Inferior parietal cortex (tissue), 1 donor: ENCODE measurements at regions not wholly inside any gene's neighbourhood (a gene's known extent, or its start where the extent isn't known, plus 50 kb on each side); places are given as distances from the start of the nearest gene placed in this dataset.

Source experiments
- DNase-seq: peaks from one replicate; pipeline ENCODE4 v3.0.0-alpha.2; 2016; ENCODE audit errors: extremely low spot score

DNA sequence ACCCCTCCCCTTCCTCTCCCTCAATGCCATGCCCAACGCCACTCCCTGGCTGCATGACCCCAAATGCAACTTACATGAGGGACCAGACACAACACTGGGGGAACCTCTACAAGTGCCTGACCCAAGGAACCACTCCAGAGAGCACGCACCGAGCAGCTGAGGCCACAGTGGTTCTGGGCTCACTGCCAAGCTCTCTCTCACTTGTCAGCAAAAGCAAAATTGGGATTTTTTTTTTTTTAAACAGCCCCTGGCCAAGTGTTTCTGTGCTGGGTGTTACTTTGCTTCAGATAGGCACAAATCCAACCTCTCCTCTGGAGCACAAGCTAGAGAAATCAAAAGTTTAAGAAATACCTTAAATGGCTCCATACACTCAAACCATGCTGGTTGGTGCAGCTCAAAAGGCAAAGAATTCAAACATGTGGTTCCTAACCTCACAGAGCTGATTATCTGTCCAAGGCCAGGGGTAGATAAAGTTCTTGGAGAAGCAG is 363.0 kb downstream of the SETD4 start:
- peak; percentile 23 for DNase-seq

DNA sequence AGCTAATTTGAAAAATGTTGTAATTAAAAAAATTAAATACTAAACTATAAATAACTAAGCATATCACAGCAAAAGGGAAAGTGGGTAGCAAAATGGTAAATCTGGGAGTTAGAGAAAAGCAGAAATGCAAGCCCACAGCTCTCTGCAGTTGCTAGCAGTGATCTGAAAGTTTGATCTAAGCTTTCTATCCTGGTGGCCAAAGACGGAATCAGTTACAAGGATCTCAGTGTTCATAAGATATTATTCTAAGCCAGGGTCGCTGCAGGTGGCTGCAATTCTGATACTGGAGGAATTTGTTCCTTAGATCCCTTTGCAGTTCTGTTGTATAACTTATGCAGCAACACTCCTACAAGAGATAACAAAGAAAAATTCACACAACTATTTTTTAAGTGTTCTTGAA is 363.7 kb downstream of the SETD4 start:
- DNase-seq: no peak

- DNase-seq: no peak
These were observed 368.0 kb downstream of the SETD4 start for GRCh38 chr21:35692311-35692710.

DNA sequence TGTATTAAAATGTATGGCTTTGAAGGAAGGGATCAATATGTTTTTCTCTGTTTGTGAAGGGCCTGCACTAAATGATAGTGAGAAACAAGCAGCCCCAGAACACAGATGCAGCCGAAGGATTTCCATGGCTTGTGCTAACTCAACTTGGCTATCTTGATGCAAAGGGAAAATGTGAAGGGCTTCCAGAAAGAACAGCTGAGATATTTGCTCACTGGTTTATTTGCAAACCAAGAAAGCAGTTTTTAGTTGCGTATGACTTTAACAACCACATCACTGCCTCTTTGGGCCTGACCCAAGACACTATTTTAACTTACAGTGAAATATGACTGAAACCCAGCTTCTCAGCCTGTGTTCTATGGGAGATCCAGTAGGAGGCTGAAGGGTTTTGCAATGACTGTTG is 369.9 kb downstream of the SETD4 start:
- DNase-seq: no peak

- no peak for DNase-seq
These were observed 374.2 kb downstream of the SETD4 start for GRCh38 chr21:35686156-35686555.

- DNase-seq: no peak
These were observed 376.5 kb downstream of the SETD4 start for GRCh38 chr21:35683664-35684304.

- DNase-seq: no peak
These were observed 377.3 kb downstream of the SETD4 start for GRCh38 chr21:35682904-35683549.

GRCh38 chr21:35681946-35682345 is 378.4 kb downstream of the SETD4 start:
- no peak for DNase-seq

GRCh38 chr21:35679076-35679475 is 381.2 kb downstream of the SETD4 start:
- no peak for DNase-seq

DNA sequence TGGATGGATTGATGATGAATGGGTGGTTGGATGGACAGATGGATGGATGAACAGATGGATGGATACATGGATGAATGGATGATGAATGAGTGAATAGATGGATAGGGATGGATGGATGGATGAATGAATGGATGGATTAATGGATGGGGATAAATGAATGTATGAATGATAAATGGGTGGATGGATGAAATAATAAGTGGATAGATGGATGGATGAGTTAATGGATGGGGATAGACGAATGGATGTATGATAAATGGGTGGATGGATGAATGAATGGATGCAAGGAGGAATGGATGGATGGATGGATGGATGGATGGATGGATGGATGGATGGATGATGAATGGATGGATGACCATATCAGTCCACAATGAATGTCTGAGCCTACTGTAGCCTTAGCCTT is 381.9 kb downstream of the SETD4 start:
- DNase-seq: no peak

DNA sequence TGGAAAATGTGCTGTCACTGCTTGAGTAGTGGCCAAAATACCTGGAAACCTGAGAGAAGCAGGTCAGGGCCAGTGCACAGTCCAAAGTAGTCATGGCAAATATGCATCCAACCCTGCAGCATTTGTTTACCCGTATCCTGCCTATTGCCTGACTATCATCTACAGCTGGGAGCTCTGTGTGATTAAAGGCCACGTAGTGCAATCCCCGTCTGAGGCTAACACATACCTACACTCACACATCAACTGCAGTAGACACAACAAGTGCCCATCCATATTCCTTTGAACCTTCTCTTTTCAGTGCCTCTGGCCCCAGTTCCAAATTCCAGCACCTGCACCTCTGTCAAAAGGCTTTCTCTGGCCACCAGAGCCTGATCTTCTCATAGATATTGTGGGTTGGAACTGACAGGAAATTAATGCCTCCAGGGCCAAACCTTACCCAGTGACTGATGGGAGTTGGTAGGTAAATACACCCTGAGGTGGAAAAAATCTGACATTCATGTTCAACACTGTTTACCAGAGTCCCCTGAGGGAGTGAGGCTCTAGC is 383.0 kb downstream of the SETD4 start:
- DNase-seq: no peak

DNA sequence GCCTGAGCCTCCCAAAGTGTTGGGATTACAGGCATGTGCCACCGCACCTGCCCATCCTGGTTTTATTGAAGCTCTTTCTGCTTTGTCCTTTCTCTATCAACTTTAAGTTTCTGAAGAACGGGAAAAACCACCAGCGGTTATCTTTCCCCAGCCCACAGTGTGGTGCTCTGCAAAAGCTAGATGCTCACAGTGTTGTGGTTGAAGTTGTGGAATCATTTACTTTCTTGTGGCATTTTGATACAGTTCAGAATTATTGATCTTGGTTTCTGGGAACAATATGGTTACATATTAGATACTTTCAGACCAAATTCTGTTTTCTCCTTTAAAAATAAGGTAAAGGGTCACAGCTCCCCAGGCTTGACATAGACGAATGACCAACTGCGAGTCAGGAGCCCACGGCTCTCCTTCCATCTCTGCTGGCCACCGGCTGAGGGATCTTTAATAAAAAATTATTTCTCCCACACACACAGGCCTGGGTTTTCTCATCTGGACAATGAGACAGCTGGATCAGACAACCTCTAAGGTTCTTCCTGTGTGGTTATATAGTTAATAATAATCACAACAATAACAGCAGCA is 385.3 kb downstream of the SETD4 start:
- DNase-seq: no peak

GRCh38 chr21:35674091-35674671 is 386.1 kb downstream of the SETD4 start:
- DNase-seq: no peak

- DNase-seq: no peak
These were observed 388.0 kb downstream of the SETD4 start for GRCh38 chr21:35672313-35672712.

DNA sequence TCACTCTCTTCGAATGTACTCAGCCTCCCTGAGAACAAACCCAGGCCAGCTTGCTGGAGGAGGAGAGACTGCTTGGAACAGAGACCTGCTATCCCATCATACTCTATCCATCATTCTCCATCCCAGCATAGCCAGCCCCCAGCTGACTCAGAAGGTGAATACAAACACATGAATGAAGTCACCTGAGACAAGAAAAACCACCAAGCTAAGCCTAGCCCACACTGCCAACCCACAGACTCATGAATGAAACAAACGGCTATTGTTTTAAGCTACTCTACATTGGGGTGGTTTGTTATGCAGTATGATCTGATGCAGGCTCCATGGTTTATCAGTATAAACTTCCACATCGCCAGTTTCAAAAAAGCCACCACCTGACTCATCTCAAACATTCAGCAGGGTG is 395.6 kb downstream of the SETD4 start:
- no peak for DNase-seq

- no peak for DNase-seq
These were observed 396.3 kb downstream of the SETD4 start for GRCh38 chr21:35663856-35664606.

- peak; percentile 7 for DNase-seq
These were observed 402.1 kb downstream of the SETD4 start for GRCh38 chr21:35658242-35658641.

DNA sequence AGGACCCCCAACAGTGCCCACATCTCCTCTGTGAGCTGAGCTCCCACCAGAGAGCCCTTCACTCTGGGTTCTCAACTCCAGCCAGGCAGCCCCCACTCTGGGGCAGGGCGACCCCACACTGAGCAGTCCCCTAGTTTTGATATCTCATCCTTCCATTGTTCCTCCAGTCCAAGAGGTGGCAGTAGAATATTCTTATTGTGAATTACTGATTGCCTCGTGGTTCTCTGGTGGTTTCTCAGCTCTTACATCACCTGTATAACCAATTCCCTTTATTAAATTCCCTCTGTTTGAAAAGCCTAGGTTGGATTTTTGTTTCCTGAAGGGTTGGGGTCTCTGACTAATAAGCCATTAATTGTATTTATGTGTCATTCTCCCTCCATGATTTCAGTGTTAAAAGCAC is 407.5 kb downstream of the SETD4 start:
- DNase-seq: no peak

DNA sequence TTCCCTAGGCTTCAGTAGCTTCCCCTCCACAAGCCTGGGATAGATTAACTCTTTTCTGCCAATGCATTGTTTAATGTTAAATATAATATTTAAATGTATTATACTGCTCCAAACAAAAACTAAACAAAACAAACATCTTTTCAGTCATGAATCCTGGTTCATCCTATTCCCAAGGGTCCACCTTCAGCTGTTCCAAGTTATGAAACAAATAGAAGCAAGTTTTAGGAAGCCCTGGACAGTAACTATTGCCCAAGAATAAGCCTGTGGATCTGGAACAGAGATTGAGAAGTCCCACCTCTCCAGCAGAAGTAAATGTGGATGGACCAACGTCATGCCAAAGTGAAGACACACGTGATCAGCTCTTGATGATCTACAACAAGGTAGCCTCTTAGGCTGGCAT is 408.1 kb downstream of the SETD4 start:
- DNase-seq: no peak

DNA sequence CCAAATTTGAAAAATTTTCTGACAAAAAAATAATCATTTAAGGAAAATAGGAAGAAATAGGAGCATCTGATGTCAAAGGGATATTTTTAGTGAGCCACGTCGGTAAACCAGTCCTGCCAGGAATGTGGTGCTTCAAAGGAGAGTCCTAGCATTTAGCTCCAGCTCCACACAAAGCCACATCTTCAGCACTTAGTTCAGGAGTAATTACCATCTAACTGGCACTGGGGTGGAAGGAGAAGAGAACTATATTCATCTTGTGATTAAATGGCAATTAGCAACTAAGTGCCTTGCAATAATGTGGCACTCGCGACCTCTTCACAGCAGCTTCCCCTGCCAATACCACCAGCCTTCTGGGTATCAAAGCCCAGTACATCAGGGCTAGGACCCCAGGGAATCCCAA is 409.1 kb downstream of the SETD4 start:
- no peak for DNase-seq

GRCh38 chr21:35649186-35649585 is 411.1 kb downstream of the SETD4 start:
- DNase-seq: no peak

GRCh38 chr21:35648512-35648911 is 411.8 kb downstream of the SETD4 start:
- DNase-seq: no peak
